ENCODE measurements at regions not wholly inside any gene's neighbourhood (a gene's known extent, or its start where the extent isn't known, plus 50 kb on each side); places are given as distances from the start of the nearest gene placed in this dataset.

- H3K4me1 ChIP-seq (ENCODE audit: insufficient read depth, low read length): no peaks in the 10 kb centered on the region
- H3K23me2 ChIP-seq (ENCODE audit: insufficient read length, low read depth, low read length, poor library complexity, severe bottlenecking): no peaks in the 10 kb centered on the region
- no peaks in the 10 kb centered on the region for H4K20me1 ChIP-seq (ENCODE audit: control insufficient read depth, insufficient read depth, insufficient read length)
- H3K4me1 Mint-ChIP-seq: peaks cover 8 to 10% of the 10 kb centered on the region in 2 experiments; a peak in 3 of 4 replicates
- H4K91ac ChIP-seq (ENCODE audit: insufficient read length, low read depth, low read length): no peak overlapping the region
- DNase-seq: no peak
- H2BK15ac ChIP-seq (ENCODE audit: low read depth, low read length): no peak overlapping the region
- H3T11ph ChIP-seq (ENCODE audit: low read length): no peak overlapping the region
- no peak overlapping the region for H2BK20ac ChIP-seq (ENCODE audit: low read depth, low read length, poor library complexity, severe bottlenecking)
- no peak overlapping the region for H3K18ac ChIP-seq (ENCODE audit: insufficient read length, low read depth, low read length)
- H3K27me3 ChIP-seq (ENCODE audit: insufficient read depth, low read length): no peaks in the 10 kb centered on the region
- H3K79me2 ChIP-seq (ENCODE audit: insufficient read depth, low read length): no peaks in the 10 kb centered on the region
- no peaks in the 10 kb centered on the region for H3K27me3 Mint-ChIP-seq (ENCODE audit: low read depth)
- no peak overlapping the region for H2BK12ac ChIP-seq (ENCODE audit: insufficient read length, low read depth, low read length)
- no peak overlapping the region for H4K8ac ChIP-seq (replicated peaks; ENCODE audit: insufficient read length, low read depth, low read length)
- H3K23ac ChIP-seq (ENCODE audit: insufficient read length, low read depth, low read length): no peak overlapping the region
- no peaks in the 10 kb centered on the region for H3K79me1 ChIP-seq (ENCODE audit: insufficient read depth, low read depth, low read length, poor library complexity, severe bottlenecking)
- peaks cover 0 to 3% (median 0%) of the 10 kb centered on the region in 3 experiments; a peak in 2 of 7 replicates for H3K36me3 Mint-ChIP-seq (ENCODE audit: insufficient read depth in 1 of 3, low read depth in 3 of 3)
- no peak overlapping the region for H2AK5ac ChIP-seq (ENCODE audit: insufficient read length, low read length)
- no peak overlapping the region for H3K9ac ChIP-seq (ENCODE audit: extremely low read depth, insufficient read length, low read length)
- H3K9me3 Mint-ChIP-seq: peaks cover 0 to 4% of the 10 kb centered on the region in 2 experiments; a peak in 2 of 5 replicates
- WGBS (ENCODE audit: extremely low coverage, insufficient read length, low lambda C conversion rate): no CpG with 5 or more reads among the region's 9 CpGs
- TF ChIP-seq CTCF (conservative IDR thresholded peaks at IDR 0.05): no peak
- H2AFZ ChIP-seq (ENCODE audit: low read length): no peak overlapping the region
- no peak overlapping the region for H3K14ac ChIP-seq (ENCODE audit: insufficient read depth, low read length)
- H3K56ac ChIP-seq (ENCODE audit: insufficient read length, low read depth, low read length): no peak overlapping the region
- no peak overlapping the region for H4K5ac ChIP-seq (ENCODE audit: insufficient read length, low read depth, low read length)
- no peak overlapping the region for H2BK5ac ChIP-seq (ENCODE audit: insufficient read length, low read length)
- H2BK120ac ChIP-seq (ENCODE audit: low read depth, low read length, poor library complexity, severe bottlenecking): no peak overlapping the region
- H3K4me3 Mint-ChIP-seq: no peak overlapping the region
- no peak overlapping the region for H3K27ac ChIP-seq (ENCODE audit: insufficient read length, low read depth, low read length)
- no peaks in the 10 kb centered on the region for H3K9me3 ChIP-seq (ENCODE audit: control insufficient read depth, low read depth, low read length)
- no peak overlapping the region for H3K4me2 ChIP-seq (ENCODE audit: insufficient read depth, insufficient read length, low read length)
- no peak overlapping the region for H3K4ac ChIP-seq (ENCODE audit: low read depth, low read length)
- H3K27ac Mint-ChIP-seq: no peak overlapping the region
Observed at GRCh38 chr3:103965764-103966163, 1400.9 kb upstream of the ALCAM start.
